Activated CD8-positive, alpha-beta memory T cell treated with anti-CD3 and anti-CD28 coated beads for 36 hours (primary cell): ENCODE measurements at regions not wholly inside any gene's neighbourhood (a gene's known extent, or its start where the extent isn't known, plus 50 kb on each side); places are given as distances from the start of the nearest gene placed in this dataset.

Source experiments
- CTCF ChIA-PET: fragments of 350-600 bp; sonication (Branson Sonifier 250); formaldehyde crosslinking; loops from one replicate; lab custom pipeline; 2021; ENCODE audit warnings: antibody characterized with exemption; lab: Charles Lee
- POLR2A ChIA-PET: fragments of 350-600 bp; sonication (Branson Sonifier 250); formaldehyde crosslinking; loops from one replicate; lab custom pipeline; 2021; ENCODE audit warnings: antibody characterized with exemption; lab: Charles Lee

DNA sequence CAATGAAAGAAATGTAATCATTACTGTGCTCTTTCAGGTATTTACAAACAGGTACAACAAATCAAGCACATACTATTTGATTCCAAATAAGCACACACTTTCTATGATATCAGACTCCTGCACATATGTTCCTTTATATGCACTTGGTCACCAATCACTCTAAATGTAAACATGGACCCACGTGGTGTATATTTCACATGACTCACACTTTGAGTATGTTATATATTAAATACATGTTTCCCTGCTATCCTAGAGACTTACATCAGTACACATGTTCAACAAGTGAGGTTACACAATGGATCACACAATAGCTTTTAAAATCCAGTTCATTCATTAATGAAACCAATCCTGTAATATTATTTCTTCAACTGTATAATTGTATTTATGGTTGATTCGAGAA lies 683.5 kb downstream of the NR2F2 start:
- ChIA-PET CTCF (no interaction called here), POLR2A (no interaction called here)

DNA sequence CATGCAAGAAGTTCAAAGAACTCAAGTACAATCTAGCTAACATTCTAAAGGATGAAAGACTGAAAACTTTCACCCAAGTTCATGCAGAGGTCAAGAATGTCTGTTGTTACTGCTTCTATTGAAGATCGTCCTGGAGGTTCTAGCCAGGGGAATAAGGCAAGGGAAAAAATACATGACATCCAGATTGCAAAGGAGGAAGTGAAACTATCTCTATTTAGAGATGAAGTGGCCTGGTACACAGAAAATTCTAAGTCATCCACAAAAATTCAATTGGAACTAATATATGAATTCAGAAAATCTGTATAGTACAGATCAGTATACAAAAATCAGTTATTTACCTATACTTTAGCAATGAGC lies 693.0 kb downstream of the NR2F2 start:
- ChIA-PET POLR2A (no interaction called here), CTCF (no interaction called here)

DNA sequence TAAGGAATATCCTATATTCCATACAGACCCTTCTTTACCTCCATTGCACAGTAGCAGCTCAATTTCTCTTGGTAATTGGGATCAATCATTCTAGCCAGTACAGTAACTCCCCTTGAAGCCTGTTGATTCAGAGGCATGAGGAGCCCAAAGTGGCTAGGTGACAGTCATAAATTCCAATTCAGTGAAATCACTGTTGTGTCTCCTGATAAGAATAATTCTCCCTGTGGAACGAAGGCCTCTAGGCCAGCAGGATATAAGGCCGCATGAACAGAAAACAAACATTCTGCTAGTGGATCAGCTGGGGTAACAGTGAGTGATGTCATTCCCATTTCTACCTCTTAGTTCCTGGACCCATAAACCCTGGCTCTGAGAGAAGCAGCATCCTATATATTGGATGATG lies 696.3 kb downstream of the NR2F2 start:
- POLR2A ChIA-PET = no interaction called here

DNA sequence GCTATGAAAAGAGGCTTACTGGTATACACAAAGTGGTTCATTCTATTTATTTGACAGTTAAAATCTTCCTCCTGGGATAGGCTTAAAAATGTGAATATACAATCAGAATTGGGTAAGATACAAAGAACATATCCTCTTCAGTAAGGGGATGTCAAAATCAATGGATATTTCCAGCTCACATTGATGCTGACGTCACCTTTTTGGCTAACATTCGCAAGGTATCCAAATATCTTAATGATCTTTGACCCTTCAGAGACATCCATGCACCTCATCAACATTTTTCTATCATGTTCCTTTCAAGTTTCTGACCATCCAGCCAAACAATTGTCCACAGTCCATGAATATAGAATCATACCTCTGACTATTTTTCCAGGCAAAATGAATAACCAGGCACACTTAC lies 697.3 kb downstream of the NR2F2 start:
- ChIA-PET POLR2A (no interaction called here), CTCF (no interaction called here)

More for the DNA sequence above, 696.3 kb downstream of the NR2F2 start:
- CTCF ChIA-PET = no interaction called here

DNA sequence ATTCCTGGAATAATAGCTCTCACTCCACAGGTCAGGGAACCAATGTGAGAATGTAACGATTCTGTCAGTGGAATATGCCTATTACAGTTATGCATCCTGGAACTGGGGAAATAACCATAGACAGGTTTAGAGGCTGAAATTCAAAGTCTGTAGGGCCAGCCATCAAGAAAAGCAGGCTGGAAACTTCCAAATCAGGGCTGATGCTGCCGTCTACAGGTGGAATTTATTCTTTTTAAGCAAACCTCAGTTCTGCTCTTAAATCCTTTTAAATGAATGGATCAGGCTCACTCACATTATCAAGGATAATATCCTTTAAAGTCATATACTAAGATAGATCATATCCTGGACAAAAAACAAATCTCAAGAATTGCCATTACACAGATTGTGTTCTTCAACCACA lies 699.8 kb downstream of the NR2F2 start:
- ChIA-PET POLR2A (no interaction called here), CTCF (no interaction called here)

DNA sequence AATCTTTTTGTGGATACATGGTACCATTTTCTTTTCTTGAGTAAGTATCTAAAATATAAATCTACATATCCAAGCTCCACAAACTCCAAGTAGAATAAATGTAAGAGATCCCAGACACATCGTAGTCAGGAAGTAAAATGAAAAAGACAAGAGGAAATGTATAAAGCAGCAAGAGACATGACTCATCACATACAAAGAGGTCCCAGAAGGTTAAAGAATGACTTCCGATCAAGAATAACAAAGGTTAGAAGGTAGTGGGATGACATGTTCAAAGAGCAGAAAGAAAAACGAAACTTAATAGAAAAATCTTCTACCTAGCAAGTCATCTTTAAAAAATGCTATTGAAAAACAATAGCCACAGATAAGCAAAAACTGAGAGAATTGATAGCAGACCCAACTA lies 705.8 kb downstream of the NR2F2 start:
- POLR2A ChIA-PET = no interaction called here
- CTCF ChIA-PET = no interaction called here

DNA sequence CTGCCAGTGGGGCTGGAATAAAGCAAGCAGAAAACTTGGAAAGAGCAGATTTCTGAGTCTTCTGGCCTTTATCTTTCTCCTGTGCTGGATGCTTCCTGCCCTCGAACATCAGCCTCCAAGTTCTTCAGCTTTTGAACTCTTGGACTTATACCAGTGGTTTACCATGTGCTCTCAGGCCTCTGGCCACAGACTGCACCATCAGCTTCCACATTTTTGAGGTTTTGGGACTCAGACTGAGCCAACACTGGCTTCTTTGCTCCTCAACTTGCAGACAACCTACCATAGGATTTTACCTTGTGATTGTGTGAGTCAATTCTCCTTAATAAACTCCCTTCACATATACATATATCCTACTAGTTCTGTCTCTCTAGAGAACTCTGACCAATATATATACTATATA lies 706.6 kb downstream of the NR2F2 start:
- POLR2A ChIA-PET = no interaction called here
- CTCF ChIA-PET = no interaction called here

DNA sequence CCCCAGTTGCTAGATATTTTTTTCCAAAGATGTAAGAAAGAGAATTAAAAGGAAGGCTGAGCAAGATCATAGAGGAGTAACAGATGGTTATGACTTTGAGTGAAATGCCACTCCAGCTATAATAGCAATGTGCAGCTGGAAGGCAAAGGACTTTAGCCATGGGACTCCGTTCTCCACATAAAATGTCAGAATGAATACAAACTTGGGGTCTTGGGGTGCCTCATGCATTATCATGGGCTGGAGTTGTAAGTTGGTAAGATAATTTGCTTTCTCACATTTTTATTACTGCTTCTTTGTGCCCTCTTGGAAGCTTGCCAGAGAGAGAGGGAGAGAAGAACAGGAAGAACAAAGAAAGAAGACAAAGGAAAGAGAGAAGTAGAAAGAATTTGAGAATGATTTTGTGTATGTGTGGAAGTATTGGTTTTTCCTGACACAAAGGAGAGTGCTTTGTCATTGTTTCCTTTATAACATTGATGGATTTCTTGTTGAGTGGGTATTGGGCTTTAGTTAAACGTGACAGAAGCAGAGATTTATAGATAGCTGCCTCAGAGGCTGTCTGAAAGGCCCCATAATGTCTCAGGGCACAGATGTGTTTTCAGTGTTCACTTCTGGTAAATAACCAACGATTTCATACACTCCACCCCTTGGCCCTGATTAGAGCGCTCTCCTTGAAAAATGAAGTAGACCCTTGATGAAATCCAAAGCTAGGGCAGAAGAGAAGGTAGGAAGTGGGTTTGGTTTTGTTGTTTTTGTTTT lies 715.3 kb downstream of the NR2F2 start:
- ChIA-PET POLR2A (no interaction called here), CTCF (no interaction called here)

DNA sequence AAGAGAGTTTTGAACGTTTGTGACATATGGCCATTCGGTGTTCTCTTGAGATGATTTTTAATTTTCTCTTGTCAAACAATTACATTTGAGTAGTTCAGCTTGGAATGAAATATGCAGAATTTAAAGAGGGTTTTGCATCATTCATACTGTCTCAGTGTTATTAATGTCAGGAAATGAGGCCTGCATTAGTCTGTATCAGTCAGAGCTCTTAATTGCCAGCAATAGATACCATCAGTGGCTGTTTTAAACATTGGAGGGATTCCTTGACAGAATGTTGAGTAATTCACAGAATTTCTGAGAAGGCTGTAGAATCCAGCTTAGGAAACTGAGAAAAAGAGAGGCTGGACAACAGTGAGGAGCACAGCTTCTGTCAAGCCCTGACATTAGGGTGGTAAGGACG lies 722.0 kb downstream of the NR2F2 start:
- ChIA-PET CTCF (no interaction called here), POLR2A (no interaction called here)

DNA sequence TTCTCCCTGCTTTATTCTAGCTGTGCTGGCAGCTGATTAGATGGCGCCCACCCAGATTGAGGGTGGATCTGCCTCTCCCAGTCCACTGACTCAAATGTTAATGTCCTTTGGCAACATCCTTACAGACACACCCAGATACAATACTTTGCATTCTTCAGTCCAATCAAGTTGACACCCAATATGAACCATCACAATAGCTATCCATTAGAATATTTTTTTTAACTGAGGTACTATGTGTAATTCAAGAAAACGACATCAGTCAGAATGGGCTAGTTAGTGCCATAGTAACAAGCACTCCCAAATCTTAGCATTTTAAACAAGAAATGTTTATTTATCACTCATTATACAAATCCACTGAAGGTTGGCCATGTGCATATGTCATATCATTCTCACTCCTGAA lies 723.1 kb downstream of the NR2F2 start:
- ChIA-PET POLR2A (no interaction called here), CTCF (no interaction called here)

DNA sequence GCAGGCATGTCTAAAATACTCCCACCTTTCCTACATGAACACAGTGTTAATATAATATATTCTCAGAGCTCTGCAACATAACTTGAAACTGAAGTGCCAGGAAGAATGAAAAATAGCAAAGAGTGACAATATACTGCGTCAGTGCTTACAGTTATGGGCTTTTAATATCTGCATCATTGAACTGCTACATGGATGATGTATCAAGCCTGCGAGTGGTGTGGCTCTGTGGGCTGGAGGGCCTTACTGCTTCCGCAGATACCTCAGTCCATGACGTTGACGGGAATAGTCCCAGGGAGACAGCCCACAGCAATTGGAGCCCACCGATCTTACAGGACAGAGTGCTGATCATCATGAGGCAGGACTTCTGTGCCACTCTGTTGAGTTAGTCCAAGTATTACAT lies 727.0 kb downstream of the NR2F2 start:
- CTCF ChIA-PET = no interaction called here
- POLR2A ChIA-PET = no interaction called here

DNA sequence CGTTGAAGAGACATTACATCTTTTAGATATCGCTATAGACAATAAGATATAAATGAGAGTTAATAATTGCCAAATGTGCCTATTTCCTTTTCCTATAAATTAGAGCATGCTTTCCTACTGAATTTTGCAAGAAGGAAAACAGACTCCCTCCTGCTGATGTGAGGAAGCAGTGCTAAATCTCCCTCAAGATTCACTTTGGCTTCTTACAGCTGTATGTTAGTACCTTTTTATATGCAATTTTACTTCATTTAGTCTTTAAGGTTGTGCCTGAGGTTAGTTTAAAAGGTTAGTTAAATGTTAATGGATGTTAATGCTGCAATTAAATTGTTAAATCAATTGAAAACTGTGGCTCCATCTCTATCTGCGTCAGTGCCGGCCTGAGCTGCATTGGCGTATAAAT lies 728.8 kb downstream of the NR2F2 start:
- ChIA-PET POLR2A (no interaction called here), CTCF (no interaction called here)

DNA sequence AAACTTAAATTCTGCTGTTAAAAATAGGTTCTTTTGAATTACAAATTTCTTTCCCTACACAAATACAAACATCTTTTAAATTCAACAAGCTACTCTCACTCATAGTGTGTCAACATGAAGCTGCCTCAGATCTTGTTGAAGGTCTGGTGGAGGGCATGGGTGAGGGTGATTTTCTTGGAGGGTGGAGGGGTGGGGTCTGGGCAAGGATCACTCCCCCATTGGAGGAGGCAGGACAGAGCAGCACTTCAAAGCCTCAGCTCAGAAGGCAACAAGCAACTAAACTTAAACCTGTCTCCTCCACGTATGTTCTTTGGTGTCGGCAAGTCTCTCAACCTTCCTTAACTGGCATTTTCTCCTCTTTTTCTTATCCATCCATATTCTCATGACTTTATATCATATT lies 730.9 kb downstream of the NR2F2 start:
- CTCF ChIA-PET = no interaction called here
- POLR2A ChIA-PET = no interaction called here

DNA sequence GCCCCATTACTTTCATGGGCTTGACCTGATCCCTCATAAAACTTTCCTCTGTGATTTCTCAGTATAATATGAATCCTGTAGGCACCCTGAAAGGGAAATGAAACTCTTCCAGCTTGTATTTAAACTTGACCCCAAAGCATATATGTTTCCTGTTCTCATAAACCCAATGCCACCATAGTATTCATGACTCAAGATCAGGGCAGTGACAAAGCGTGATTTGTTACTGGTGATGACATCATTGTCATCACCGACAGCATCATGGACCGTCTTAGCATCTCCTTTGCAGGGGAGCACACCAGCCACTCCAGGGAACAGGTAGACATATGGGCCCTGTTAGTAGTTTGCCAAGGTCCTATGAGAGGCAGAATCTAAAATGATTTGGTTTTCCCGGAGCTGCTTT lies 741.2 kb downstream of the NR2F2 start:
- POLR2A ChIA-PET = no interaction called here
- CTCF ChIA-PET = no interaction called here

DNA sequence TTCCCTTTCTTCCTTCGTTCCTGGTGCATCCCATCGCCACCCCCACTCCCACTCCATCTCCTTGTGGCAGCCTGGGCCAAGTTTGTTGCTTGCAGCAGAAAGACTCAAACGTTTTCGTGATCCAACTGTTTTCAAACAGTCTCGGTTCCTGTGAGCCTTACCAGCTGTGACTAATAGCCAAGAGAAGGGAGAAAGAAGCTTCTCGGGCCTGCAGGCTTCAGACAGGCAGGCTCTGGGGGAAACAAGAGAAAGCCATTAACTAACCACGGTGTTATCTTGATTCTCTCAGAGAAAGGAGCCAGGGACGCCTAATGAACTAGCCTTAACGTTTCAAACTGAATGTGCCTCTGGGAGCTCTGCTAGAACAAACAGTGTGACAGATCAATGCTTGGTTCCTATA lies 742.0 kb downstream of the NR2F2 start:
- POLR2A ChIA-PET = no interaction called here
- CTCF ChIA-PET = interaction anchor here (0.5 kb wide), 1 partner anchor 560 kb away, joined by 3 read pairs; no protein-coding TSS in a partner anchor

DNA sequence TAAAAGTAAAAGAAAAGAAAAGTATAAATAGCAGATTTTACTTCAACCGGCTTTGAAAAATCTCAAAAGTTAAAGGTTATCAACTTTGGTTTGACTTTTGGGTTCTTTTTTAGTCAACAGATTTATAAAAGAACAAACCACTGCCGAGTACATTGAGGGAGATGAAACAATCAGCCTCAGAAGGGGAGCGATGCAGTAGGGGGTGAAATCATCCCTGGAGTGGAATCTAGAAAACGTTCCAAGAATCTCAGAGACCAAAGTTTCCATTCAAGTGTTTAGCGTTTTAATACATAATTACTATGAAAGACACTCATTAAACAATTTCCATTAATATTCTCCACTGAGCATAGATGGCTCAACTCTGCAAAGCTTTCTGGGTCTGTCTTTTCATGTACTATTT lies 745.5 kb downstream of the NR2F2 start:
- CTCF ChIA-PET = no interaction called here
- POLR2A ChIA-PET = no interaction called here

DNA sequence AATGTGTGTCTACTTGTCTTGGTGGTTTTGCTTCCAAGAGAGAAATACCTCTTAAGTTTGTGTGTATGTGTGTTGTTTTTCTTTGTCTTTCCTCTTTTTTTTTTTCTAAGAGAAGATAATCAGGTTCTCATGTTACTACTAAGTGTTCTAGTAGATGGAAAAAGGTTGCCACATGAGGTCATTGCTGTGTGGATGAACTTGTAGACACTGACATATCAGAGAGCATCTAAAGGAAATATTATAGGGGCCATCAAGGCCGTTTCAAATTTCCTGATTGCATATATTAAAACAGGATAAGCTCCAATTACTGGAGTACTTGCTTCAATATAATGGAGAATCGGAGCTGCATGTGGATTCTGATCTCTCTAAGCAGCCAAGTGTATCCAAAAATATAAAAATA lies 747.5 kb downstream of the NR2F2 start:
- CTCF ChIA-PET = no interaction called here
- POLR2A ChIA-PET = no interaction called here

DNA sequence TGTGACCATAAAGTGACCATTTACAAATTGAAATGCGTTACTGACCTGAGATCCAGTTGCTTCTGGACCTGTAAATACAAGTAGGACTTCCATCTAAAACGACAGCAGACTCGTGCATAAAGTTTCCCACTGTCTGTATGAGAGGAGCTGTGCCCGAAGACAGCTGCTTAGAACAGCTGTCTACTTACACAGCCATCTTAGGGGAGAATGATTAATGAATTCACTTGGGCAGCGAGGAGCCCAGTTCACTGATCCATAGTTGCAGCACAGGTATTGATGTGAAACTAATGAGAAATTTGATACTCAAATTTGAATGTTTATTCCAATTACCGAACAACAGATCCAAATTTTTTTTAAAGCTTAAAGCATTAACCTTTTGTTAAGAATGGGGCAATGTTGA lies 748.1 kb downstream of the NR2F2 start:
- CTCF ChIA-PET = no interaction called here
- POLR2A ChIA-PET = no interaction called here

DNA sequence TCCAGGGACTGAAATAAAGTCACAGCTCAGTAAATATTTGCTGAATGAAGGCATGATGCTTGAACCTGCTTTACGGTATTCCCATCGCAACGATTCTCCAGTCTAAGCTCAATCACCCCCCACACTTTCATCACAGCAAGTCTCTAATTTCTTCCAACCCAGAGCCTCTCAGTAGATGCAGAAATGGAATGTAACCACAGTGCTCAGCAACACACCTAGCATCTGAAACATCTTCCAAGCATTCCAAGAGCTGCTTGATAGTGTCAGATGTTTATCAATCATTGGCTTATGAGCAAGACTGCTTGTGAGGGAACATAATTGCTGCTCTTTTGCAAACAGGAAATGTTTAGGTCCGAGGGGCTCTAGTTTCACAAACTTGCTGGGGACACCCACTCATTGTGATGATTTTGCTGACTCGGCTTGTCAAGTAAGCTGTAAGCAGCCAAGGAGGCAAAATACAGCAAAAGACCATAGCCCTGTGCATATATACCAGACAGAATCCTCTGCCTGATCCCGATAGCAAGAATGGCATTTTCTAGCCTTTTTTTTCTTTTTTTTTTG lies 751.2 kb downstream of the NR2F2 start:
- CTCF ChIA-PET = no interaction called here
- POLR2A ChIA-PET = no interaction called here

DNA sequence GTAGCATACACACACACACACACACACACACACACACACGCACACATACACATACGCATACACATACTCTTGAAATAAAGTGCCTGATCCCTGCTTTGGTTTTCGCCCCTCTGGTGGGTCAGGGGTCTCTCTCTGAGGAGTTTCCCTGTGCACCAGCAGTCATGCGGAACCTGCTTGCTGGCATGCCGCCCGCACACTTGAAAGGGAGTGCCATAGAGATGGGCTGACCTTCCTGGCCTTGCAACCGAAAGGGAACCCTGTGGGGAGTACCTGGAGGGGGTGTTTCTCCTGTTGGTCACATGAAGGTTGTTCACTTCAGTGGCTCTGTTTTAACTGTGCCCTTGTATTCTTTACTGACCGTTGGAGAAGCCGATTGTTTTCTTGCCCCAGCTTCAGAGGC lies 752.3 kb downstream of the NR2F2 start:
- CTCF ChIA-PET = interaction anchor here (0.7 kb wide), 1 partner anchor 485 kb away, joined by 3 read pairs; no protein-coding TSS in a partner anchor
- POLR2A ChIA-PET = no interaction called here

DNA sequence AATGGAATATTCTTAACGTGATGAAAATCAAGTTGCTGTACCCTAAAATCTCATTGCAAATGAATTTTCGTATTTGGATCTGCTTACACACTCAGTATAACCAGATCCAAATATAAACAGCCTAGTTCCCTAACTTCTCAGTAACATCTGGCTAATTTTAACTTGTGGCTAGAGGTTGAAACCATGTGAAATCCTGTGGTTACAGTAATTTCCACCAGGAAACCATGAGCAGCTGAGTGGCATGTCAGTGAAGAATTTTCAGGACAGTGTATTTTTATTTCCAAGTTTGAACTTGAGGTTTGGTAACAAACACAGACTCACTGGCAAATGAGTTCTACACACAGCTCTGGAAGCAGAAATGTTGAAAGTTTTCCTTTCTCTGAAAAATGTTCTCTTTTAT lies 754.1 kb downstream of the NR2F2 start:
- POLR2A ChIA-PET = no interaction called here
- CTCF ChIA-PET = no interaction called here

DNA sequence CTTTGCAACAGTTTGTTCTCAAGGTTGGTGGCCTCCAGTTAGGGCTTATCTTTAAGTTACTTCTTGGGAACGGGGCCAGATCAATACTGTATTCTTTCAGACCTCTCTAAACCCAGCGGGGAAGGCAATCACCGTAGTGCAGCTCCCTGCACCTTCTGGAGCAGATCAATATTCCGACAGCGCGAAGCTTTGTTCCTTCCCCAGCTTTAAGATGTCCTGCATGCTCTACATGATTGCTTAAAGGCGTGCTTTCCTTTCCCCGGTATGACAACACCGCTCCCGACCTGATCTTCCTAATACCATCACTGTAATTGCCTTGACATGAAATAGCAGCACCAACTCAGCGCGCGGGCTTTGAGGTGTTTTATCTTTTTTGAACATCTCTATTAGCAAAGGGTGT lies 755.2 kb downstream of the NR2F2 start:
- POLR2A ChIA-PET = no interaction called here
- CTCF ChIA-PET = no interaction called here
